GM12874 (cell line): ENCODE measurements at regions not wholly inside any gene's neighbourhood (a gene's known extent, or its start where the extent isn't known, plus 50 kb on each side); places are given as distances from the start of the nearest gene placed in this dataset.

Experiments used
- TF ChIP-seq, protein P1 (sequence below): IDR thresholded peaks from 2 replicates; pipeline ENCODE4 v1.5.1; 2011; ENCODE audit warnings: low read depth, mild to moderate bottlenecking, control low read depth, low read length, moderate library complexity; ENCODE audit not compliant: insufficient read depth

DNA sequence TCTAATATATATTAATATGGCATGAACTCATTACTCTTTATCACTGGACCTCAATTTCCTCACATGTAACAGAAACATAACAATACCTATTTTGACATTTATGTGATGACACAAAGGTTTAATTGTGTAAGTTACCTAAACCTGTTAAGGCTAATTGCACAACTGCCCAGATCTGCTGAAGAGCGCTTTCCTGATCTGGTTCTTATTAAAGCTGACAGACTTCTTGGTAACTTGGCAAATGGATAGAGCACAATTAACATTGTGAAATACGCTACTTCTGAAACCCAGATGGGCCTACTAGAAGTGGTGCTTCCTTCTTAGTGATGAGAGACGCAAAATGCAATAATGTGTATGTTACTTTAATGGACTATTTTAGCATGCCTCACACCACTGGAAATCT is 1767.2 kb upstream of the RAG2 start:
- TF ChIP-seq, protein P1, sequence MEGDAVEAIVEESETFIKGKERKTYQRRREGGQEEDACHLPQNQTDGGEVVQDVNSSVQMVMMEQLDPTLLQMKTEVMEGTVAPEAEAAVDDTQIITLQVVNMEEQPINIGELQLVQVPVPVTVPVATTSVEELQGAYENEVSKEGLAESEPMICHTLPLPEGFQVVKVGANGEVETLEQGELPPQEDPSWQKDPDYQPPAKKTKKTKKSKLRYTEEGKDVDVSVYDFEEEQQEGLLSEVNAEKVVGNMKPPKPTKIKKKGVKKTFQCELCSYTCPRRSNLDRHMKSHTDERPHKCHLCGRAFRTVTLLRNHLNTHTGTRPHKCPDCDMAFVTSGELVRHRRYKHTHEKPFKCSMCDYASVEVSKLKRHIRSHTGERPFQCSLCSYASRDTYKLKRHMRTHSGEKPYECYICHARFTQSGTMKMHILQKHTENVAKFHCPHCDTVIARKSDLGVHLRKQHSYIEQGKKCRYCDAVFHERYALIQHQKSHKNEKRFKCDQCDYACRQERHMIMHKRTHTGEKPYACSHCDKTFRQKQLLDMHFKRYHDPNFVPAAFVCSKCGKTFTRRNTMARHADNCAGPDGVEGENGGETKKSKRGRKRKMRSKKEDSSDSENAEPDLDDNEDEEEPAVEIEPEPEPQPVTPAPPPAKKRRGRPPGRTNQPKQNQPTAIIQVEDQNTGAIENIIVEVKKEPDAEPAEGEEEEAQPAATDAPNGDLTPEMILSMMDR: no peak

GRCh38 chr11:38356255-38356654 is 1758.2 kb upstream of the RAG2 start:
- TF ChIP-seq, protein P1: no peak

DNA sequence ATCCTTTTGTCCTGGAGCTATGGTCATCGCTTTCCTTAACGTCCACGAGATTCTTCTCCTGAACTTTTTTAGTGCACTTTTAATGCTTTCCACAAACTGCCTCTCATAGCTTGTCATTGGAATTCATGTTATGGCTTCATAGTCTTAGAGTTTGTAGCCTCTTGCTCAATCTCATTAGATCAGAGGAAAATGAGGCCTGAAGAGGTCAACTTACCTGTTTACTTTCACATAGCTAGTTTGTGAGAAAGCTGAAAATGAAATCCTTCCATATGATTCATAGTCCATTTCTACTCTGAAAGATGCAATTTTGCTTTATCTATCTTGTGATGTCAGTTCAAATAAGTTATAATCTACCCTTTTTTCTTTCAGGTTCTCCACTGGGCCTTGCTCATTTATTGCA is 1747.2 kb upstream of the RAG2 start:
- TF ChIP-seq, protein P1: no peak

GRCh38 chr11:38339835-38340440 is 1741.9 kb upstream of the RAG2 start:
- TF ChIP-seq, protein P1: no peak

DNA sequence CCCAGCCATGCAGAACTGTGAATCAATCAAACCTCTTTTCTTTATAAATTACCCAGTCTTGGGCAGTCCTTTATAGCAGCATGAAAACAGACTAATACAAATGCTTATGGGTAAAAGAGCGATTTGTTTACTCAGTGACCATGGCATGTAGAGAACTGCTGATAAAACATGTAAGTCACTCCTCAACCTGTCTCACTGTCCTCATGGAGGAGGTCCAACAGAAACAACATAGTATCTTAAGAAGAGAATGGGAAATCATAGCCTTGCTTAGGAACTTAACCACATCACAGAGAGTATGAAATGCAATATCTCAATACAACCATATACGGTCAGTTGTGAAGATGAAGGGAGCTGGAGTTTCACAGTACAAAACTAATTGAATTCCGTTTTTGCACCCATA is 1734.0 kb upstream of the RAG2 start:
- TF ChIP-seq, protein P1: no peak

- TF ChIP-seq, protein P1: no peak
These were observed 1732.5 kb upstream of the RAG2 start for GRCh38 chr11:38330578-38330977.

- TF ChIP-seq, protein P1: no peak
These were observed 1726.1 kb upstream of the RAG2 start for GRCh38 chr11:38323961-38324761.
